HCT116 (cell line): ENCODE measurements at regions not wholly inside any gene's neighbourhood (a gene's known extent, or its start where the extent isn't known, plus 50 kb on each side); places are given as distances from the start of the nearest gene placed in this dataset.

Source experiments
- CBX3 ChIP-seq: IDR thresholded peaks from 2 replicates; pipeline ENCODE4 v1.6.1; 2012; ENCODE audit warnings: low read depth
- EGR1 ChIP-seq: IDR thresholded peaks from 2 replicates; pipeline ENCODE4 v1.6.1; 2012; ENCODE audit warnings: low read depth
- EZH2 ChIP-seq: fragments of 200-600 bp; sonication (generic); IDR thresholded peaks from 2 replicates; pipeline ENCODE4 v1.6.1; 2017; ENCODE audit warnings: antibody characterized with exemption, mixed run types
- EZH2phosphoT487 ChIP-seq: fragments of 200-600 bp; IDR thresholded peaks from 2 replicates; pipeline ENCODE4 v1.6.1; 2018; ENCODE audit warnings: antibody characterized with exemption, borderline replicate concordance
- JUND ChIP-seq: IDR thresholded peaks from 2 replicates; pipeline ENCODE4 v1.6.1; 2012
- POLR2A ChIP-seq: IDR thresholded peaks from 2 replicates; pipeline ENCODE4 v1.7.0; 2011; ENCODE audit warnings: borderline replicate concordance; ENCODE audit not compliant: insufficient read depth, insufficient read length; ENCODE audit errors: extremely low read depth
- POLR2AphosphoS5 ChIP-seq: IDR thresholded peaks from 2 replicates; pipeline ENCODE4 v1.6.1; 2011; ENCODE audit warnings: mild to moderate bottlenecking, low read depth, low read length, moderate library complexity
- RAD21 ChIP-seq: IDR thresholded peaks from 2 replicates; pipeline ENCODE4 v1.6.1; 2012; ENCODE audit warnings: low read depth, mild to moderate bottlenecking
- TCF7L2 ChIP-seq: IDR thresholded peaks from 2 replicates; pipeline ENCODE4 v1.7.0; 2011; ENCODE audit warnings: borderline replicate concordance, inconsistent platforms; ENCODE audit not compliant: insufficient read depth, insufficient read length; ENCODE audit errors: extremely low read depth
- YY1 ChIP-seq: IDR thresholded peaks from 2 replicates; pipeline ENCODE4 v1.6.1; 2011; ENCODE audit warnings: low read length, low read depth, moderate library complexity, mild to moderate bottlenecking; ENCODE audit not compliant: insufficient replicate concordance; ENCODE audit errors: extremely low read depth
- ZNF274 ChIP-seq: fragments of 200-500 bp; sonication (Bioruptor generic); IDR thresholded peaks from 2 replicates; pipeline ENCODE4 v1.6.1; 2014; ENCODE audit warnings: mild to moderate bottlenecking, low read depth, low read length, inconsistent platforms
- TF ChIP-seq, protein P1 (sequence below), 3 experiments: fragments of 200-600 bp in 1 of 3; sonication (generic) in 1 of 3; IDR thresholded peaks in 2 of 3; conservative IDR thresholded peaks in 1 of 3; 2 replicates each; pipeline ENCODE4 v1.5.1; 2012 to 2017; ENCODE audit warnings: low read depth in 2 of 3, low read length in 2 of 3, antibody characterized with exemption in 1 of 3, borderline replicate concordance in 1 of 3, control low read depth in 1 of 3, mild to moderate bottlenecking in 1 of 3, mixed read lengths in 1 of 3, mixed run types in 1 of 3, moderate library complexity in 1 of 3; ENCODE audit not compliant: insufficient read depth in 1 of 3
- TF ChIP-seq, protein P2 (sequence below): IDR thresholded peaks from 2 replicates; pipeline ENCODE4 v1.6.1; 2012
- TF ChIP-seq, protein P3 (sequence below): IDR thresholded peaks from 2 replicates; pipeline ENCODE4 v1.6.1; 2012

DNA sequence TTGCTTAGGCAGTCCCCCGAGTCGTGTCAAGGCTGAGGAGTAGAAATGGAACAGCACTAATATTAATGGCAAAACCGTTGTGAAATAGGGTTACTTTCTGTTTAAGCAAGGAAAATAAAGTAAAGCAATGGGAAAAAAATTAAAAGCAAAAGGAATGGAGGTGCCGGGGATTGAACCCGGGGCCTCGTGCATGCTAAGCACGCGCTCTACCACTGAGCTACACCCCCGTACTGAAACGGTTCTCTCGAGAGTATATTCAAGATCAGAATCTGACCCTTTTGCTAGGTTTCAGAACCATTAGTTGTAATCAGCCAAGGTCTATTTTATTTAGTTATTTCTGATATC lies 85.5 kb downstream of the TRIM27 start:
- TF ChIP-seq, protein P1, sequence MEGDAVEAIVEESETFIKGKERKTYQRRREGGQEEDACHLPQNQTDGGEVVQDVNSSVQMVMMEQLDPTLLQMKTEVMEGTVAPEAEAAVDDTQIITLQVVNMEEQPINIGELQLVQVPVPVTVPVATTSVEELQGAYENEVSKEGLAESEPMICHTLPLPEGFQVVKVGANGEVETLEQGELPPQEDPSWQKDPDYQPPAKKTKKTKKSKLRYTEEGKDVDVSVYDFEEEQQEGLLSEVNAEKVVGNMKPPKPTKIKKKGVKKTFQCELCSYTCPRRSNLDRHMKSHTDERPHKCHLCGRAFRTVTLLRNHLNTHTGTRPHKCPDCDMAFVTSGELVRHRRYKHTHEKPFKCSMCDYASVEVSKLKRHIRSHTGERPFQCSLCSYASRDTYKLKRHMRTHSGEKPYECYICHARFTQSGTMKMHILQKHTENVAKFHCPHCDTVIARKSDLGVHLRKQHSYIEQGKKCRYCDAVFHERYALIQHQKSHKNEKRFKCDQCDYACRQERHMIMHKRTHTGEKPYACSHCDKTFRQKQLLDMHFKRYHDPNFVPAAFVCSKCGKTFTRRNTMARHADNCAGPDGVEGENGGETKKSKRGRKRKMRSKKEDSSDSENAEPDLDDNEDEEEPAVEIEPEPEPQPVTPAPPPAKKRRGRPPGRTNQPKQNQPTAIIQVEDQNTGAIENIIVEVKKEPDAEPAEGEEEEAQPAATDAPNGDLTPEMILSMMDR (IDR thresholded peaks at IDR 0.05 in 2 of 3, conservative IDR thresholded peaks at IDR 0.05 in 1 of 3; ENCODE audit: borderline replicate concordance in 1 of 3, insufficient read depth in 1 of 3, low read depth in 2 of 3, low read length in 2 of 3) = no peak
- TF ChIP-seq EGR1 = peak; percentile 91
- no peak for TF ChIP-seq YY1
- no peak for TF ChIP-seq EZH2
- no peak for TF ChIP-seq POLR2A
- TF ChIP-seq JUND = no peak
- peak; percentile 65; the same call in 1 of the 2 replicates for TF ChIP-seq CBX3
- TF ChIP-seq, protein P2, sequence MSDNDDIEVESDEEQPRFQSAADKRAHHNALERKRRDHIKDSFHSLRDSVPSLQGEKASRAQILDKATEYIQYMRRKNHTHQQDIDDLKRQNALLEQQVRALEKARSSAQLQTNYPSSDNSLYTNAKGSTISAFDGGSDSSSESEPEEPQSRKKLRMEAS = peak; percentile 86
- TF ChIP-seq EZH2phosphoT487 = no peak
- TF ChIP-seq POLR2AphosphoS5 = 0 out of 2 replicates have a peak, but pooled peaks have one; percentile 19
- TF ChIP-seq ZNF274 = no peak
- TF ChIP-seq, protein P3, sequence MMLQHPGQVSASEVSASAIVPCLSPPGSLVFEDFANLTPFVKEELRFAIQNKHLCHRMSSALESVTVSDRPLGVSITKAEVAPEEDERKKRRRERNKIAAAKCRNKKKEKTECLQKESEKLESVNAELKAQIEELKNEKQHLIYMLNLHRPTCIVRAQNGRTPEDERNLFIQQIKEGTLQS = peak; percentile 95
- TF ChIP-seq RAD21 = no peak
- no peak for TF ChIP-seq TCF7L2
